ENCODE measurements at regions not wholly inside any gene's neighbourhood (a gene's known extent, or its start where the extent isn't known, plus 50 kb on each side); places are given as distances from the start of the nearest gene placed in this dataset.
"Not testable (repeated sequence)": the region's sequence is repeated elsewhere in the genome, so short reads cannot be mapped to it uniquely, and the experiment has no call there.

DNA sequence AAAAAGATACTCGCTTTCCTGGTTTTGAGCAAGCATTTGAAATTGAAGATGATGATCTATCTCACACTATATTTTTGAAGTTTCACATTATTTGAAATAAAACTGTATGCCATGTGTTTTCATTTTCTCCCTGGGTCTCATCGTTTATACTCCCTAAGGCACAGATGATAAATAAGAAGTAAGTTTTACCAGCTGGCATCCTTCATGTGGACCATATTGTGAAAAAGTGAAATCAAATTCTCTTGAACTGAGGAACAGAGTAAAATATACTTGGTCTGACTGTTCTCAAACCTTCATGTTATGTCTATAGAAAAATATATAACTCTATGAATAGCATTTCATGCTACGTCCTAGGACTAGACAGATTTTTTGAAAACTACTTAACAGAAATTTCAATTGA lies 1600.9 kb upstream of the C9orf72 start:
- intact Hi-C loops (cut with DNase I), result no loop called here
- DNase-seq, result no peak

DNA sequence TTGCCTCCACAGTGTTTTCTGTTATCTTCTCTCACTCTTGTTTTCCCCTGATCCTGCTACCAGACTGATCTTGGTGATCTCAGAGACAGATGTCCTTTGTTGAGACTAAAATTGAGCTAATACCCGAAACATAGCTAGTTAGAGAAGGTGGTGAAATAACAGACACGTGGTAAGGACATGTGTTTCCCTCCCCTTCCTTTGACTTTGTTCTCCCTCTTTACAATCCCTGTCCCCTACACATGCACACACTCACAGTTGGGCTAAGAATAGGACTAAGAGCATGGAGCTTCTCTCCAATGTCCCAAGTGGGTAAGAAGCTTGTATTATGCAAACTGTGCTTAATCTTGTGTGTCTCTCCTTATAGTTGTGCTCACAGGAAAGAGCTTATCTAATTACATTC lies 1603.0 kb upstream of the C9orf72 start:
- DNase-seq, result no peak

DNA sequence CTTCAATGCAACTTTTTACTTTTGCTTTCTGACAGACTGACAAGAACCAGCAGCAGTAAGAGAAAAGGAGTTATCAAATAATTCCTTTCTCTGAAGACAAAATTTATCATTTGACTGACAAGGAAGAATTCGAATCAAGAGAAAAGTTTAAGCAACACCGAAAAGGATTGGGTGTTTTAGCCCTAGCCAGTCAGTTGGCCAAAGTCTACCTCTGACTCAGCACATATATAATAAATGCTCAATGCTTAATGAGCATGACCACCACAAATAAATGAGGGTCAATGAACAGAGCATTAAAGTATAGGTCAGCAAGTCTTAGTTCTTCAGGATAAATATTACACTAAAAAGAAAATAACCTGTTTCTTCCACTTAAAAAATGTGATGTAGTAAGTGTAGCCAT lies 1603.5 kb upstream of the C9orf72 start:
- intact Hi-C loops (cut with DNase I), result no loop called here
- DNase-seq, result no peak

More for the DNA sequence above, 1603.0 kb upstream of the C9orf72 start:
- intact Hi-C loops (cut with DNase I), result no loop called here

DNA sequence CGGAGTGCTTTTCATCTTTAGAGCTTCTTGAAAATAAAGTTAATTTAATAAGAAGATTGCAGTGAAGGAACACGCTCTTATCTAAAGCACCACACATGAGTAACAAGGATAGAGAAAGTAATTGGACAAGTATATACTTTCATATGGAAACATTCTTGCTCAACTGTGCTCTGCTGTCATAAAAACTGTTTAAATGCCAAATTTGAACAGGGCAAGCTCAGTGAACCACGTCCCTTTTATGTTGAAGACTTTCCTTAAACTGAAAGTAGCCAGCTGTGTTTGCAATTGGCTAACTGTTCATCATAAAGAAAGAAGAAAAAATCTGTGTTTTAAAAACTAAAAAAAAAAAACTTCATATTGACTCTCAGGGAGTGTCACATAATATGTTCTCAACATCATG lies 1610.7 kb upstream of the C9orf72 start:
- DNase-seq, result no peak
- intact Hi-C loops (cut with DNase I), result no loop called here

DNA sequence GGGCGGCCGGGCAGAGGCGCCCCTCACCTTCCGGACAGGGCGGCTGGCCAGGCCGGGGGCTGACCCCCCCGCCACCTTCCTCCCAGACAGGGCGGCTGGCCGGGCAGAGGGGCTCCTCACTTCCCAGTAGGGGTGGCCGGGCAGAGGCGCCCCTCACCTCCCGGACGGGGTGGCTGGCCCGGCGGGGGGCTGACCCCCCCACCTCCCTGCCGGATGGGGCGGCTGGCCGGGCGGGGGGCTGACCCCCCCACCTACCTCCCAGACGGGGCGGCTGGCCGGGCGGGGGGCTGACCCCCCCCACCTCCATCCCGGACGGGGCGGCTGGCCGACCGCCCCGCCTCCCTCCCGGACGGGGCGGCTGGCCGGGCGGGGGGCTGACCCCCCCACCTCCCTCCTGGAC lies 1615.5 kb upstream of the C9orf72 start:
- DNase-seq; intact Hi-C loops (cut with DNase I): not testable (repeated sequence)

DNA sequence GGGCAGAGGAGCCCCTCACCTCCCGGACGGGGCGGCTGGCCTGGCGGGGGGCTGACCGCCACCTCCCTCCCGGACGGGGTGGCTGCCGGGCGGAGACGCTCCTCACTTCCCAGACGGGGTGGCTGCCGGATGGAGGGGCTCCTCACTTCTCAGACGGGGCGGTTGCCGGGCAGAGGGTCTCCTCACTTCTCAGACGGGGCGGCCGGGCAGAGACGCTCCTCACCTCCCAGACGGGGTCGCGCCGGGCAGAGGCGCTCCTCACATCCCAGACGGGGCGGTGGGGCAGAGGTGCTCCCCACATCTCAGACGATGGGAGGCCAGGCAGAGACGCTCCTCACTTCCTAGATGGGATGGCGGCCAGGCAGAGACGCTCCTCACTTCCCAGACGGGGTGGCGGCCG lies 1615.9 kb upstream of the C9orf72 start:
- DNase-seq; intact Hi-C loops (cut with DNase I): not testable (repeated sequence)

DNA sequence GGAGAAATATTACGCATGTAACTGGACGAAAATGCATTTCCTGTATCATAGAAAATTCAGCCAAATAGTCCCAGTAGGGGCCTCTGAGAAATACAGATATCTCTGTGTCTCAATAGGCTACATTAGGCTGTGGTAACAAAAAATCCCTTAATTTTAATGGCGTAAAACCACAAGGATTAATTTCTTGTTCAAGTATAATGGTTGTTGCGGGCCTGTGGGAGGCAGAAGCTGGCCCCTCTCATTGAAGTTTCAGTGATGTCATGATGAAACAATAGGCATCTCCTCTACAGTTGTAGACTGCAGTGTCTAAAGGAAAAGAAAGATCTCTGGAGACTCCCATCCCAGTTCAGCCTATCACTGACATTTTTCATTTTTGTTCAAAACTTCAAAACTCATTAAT lies 1625.6 kb upstream of the C9orf72 start:
- DNase-seq, result no peak
- intact Hi-C loops (cut with DNase I), result no loop called here

DNA sequence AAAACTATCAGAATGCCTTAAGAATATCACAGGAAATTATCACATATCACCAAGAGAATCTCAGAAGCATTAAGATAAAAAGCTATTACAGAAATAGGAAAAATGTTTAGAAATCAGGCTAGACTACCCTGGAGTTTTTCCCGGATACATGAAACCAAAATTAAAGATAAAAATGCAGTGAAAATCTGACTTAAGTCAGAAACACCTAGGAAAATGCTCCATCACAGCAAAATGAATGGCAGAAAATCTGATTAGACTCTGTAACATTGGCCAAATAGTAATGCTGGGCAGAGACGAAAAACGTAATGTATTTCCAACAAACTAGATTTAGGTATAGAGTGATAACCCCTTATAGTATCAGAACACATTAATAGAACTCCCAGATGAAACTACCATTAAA lies 1626.7 kb upstream of the C9orf72 start:
- intact Hi-C loops (cut with DNase I), result no loop called here
- DNase-seq, result no peak

DNA sequence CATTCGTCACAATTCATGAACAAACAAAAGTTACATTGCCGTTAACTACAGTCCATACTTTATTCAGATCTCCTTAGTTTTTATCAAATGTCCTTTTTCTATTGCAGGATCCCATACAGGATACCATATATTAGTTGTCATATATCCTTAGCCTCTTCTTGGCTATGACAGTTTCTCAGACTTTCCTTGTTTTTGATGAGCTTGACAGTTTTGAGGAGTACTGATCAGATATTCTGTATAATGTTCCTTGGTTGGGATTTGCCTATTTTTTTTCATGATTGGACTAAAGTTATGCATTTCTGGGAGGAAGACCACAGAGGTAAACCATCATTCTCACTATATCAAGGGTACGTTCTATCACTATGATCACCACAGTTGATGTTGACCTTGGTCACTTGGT lies 1627.4 kb upstream of the C9orf72 start:
- intact Hi-C loops (cut with DNase I), result no loop called here
- DNase-seq, result no peak

DNA sequence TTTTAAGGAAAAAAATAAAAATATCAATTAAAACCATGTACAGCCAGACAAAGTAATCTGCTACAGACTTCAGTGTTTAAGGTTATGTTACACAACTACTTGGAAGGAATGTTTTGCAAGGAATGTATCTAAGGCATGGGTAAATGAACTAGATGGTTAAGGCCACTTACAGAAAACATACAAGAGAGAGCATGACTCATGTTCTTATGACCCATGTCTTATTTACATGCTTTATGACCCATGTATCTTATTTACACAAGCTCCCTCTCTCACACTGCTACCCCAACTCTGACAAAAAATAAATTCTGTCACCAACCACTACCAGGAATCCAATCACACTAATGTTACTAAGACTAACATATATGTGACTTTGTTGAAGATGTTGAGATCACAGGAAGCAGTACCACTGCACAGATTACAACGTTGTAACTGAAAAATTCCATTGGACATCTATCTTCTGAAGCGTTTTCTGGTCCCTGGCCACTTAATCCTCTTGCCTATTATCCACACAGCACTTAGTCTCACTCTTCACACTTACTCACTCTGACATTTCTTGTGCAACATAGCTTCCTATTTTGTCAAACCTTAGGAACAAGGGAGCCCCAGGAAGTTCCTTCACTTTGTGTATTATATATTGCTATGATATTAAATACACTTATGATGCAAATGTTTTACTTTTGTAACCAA lies 1630.1 kb upstream of the C9orf72 start:
- no peak for DNase-seq
- intact Hi-C loops (cut with DNase I), result no loop called here

DNA sequence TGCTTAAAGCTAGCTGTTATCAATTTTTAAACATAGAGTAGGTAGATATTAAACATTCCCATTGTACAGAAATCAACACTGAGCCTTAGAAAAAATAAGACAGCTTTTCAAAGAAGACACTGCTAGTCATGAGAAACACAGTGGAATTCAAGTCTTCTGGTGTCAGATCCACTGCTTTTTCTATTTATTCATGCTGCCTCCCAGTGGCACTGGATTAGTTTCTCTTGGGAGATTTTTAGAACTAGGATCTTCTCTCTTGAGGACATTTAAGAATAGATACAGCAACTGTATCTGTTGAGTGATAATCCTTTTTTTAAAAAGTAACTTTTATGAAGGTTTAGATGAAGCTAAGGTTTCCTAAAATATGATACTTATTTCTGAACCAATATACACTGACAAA lies 1635.4 kb upstream of the C9orf72 start:
- intact Hi-C loops (cut with DNase I), result no loop called here
- DNase-seq, result peak in 4 of 42 donors; percentile 16 to 40 (median 21)

DNA sequence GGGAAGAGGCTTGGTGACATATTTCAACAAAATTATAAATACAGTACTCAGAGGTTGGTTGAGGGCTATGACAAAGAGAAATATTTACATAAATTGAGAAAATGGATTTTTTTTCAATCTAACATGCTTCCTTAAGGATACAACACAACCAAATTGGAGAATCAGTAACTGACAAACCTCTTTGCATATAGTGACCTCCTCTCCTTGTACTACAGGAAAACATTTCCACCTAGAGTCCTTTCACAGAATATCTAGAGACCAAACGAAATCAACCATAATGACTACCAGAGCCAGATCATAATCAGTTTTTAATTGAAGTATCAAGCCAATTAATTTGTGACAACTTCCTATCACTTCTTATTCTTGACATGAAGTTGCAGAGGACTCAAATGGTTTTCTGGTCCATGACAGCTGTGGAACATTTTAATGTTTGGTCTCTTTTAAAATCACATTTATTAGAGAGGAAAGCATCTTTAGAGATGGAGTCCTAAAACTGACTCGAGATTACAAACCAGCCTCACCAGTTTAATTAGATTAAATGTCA lies 1636.5 kb upstream of the C9orf72 start:
- DNase-seq, result no peak
- intact Hi-C loops (cut with DNase I), result no loop called here

DNA sequence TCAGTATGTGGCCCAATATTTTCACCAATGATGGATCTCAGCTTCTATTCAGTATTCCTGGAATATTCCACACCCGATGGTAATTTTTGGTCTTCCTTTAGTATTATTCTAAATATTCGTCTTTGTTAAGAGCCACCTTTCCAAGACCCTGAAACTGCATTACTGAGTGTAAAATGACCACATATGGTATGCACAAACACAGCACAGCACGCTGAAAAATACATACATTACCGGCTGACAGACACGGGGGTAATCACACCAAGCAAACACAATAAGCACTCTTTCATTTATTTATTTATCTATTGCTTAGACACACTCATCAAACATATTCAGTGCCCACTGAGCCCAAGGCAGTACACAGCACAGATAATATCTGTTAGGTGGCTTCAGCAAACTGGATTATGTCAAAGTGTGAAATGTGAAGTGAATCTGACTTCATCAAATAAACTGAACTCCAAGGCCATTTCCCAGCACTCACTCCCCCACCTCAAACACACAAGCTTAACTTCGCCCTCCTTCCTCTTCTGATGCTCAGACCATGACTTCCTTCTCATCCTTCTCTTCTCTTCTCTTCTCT lies 1637.8 kb upstream of the C9orf72 start:
- DNase-seq, result no peak
- intact Hi-C loops (cut with DNase I), result no loop called here

DNA sequence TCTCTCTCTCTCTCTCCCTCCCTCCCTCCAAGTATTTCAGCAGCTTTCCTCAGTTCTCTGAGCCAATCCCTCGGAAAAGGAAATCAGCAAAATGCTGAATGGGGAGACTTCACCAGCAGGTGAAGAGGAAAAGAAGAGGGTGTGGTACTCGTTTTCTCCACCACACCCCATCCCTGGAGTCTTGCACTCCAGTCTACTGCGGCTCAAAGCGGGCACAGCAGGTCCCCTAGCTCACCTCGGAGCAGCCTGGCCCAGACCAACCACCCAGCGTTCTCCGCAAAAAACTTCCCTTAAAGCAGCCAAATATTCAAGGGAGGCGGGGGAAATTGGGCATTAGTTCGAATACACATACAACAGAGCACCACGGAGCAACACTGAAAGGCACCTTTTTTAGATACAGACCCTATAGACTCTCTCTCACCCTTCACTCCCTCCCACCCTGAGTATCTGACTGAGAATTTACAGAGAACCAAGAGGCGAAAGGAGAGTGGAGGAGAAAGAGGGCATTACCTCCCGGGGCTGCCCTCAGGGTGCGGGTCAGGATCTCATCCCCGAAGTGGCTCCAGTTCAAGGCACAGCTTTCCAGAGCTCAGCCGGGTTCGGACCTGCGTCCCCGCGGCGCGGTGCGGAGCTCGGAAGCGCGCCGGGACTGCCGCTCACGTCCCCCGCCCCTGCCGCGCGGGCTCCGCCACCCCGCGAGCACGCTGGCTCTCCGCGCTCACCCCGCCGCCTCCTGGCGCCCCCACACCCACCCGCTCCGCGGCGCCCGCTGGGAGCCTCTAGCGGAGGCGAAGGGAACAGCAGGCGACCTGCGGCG lies 1638.5 kb upstream of the C9orf72 start:
- intact Hi-C loops (cut with DNase I), result no loop called here

DNA sequence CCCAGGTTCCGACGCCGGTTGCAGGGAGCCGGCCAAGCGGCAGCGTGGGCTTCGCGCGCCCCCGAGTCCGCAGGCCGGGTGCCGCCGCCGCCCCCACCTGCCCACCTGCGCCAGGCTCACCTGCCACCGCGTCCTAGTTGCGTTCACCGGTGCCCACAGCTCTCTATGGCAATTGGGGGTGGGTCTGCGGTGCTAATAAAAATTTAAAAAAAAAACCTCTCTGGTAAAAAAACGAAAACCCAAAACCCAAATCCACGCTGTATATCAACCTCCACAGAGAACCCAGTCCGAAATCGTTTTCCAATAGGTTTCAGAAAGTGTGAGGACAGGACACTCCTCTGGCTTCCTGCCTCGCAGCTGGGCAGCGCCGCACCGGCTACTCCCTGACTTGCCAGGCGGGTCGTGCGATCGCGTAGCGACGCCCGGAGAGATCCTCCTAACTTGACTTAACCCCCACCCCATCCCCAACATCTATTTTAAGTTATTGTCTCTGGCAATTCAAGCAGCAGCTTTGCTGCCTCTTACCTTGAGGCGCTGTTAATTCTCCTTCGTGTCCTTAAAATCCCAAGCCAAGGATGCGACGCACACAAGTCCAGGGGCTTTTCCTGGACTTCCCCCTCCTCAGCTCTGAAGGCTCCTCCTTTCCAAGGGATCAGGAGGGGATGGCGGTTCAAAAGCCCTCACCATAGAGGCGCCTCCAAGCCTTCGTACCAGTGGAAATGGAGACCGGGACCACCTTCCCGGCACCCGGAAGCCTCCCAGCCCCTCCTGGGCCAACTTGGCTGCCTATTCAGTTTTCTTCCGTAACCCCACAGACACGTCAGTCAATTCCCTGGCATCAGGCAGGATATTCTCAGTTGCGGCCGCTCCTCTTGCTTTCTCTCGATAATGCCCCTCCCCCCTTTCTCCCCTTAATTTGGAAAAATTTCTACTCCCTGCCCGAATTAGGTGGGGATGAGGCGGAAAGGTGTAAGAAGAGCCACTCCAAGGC lies 1639.4 kb upstream of the C9orf72 start:
- peak in 15 of 42 donors; percentile 3 to 40 (median 10) for DNase-seq
- intact Hi-C loops (cut with DNase I), result no loop called here

More for the DNA sequence above, 1638.5 kb upstream of the C9orf72 start:
- DNase-seq, result peak in 38 of 42 donors; percentile 33 to 82 (median 67)

DNA sequence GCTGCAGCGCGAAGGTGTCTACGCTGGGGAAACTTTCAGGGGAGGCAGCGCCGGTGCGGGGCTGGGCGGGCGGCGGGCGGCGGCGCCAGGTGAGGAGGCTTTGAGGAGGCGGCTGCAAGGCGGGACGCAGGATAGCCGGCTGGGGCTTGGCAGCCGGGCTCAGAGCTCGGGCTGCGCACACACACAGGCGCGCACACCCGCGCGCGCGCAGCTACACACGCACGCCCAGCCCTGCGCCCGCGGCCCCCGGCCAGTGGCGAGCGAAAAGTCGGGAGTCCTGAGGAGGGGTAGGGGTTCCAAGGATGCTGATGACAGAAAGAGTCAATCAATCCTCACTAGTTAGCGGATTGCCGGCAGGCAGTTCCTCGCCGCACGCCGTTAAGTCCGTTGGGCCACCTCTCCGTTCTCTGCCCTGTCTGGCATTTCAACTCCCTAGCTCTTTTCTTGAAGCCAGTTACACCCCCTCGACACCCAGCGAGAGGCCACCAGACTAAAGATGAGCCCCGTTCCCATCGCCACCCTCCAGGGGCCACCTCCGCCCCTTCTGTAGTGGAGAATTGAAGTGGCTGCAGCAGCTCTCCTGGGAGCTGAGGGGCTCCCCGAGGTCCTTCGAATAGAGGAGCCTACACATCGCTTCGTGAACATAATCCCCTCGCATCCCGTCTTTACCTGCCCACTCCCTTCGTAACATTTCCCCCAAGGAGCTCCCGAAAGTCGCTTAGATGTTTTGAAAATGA lies 1640.3 kb upstream of the C9orf72 start, which contains the start of gene LINGO2:
Gene LINGO2, minus strand, starts transcription at position 185 of the 737 bp plus-strand sequence.
- intact Hi-C loops (cut with DNase I), result no loop called here
- peak in 24 of 42 donors; percentile 2 to 46 (median 19) for DNase-seq

DNA sequence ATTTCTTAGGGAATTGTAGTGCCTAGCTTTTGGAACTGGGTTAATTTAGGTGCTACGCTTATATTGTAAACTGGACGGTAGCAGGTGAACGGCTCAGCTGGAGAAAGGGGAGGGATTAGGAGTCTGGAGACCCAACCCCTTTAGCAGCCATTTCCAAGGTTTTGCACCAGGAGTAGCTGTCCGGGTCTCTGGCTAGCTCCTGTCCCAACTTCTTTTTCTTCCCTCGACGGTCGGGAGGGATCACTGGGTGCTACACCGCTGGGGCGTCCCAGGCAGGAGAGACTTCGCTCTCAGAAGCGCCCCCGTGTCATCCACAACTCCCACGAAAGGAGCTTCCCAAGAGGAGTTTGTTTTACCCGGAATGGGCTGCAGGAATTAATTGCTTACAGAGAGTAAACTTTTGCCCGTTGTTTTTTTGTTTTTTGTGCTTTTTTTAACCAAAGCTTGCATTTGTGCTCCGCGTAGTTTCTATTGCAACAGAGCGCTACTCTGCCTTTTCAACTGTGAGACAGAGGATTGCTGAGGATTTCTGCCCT lies 1640.9 kb upstream of the C9orf72 start:
- DNase-seq, result peak in 17 of 42 donors; percentile 3 to 60 (median 22)

More for the DNA sequence above, 1640.9 kb upstream of the C9orf72 start:
- intact Hi-C loops (cut with DNase I), result no loop called here
